Erythroblast (primary cell): ENCODE measurements at regions not wholly inside any gene's neighbourhood (a gene's known extent, or its start where the extent isn't known, plus 50 kb on each side); places are given as distances from the start of the nearest gene placed in this dataset.

ENCODE experiments used
- GATA1 ChIP-seq: IDR thresholded peaks from 2 replicates; pipeline ENCODE4 v1.6.1; 2011; ENCODE audit warnings: low read depth, mild to moderate bottlenecking, control low read depth, low read length, moderate library complexity
- POLR2A ChIP-seq: IDR thresholded peaks from 2 replicates; pipeline ENCODE4 v1.6.1; 2011; ENCODE audit warnings: mild to moderate bottlenecking, low read length

GRCh38 chr6:21911208-21911607, 317.7 kb downstream of the SOX4 start:
- TF ChIP-seq POLR2A: no peak
- no peak for TF ChIP-seq GATA1
